ENCODE measurements at regions not wholly inside any gene's neighbourhood (a gene's known extent, or its start where the extent isn't known, plus 50 kb on each side); places are given as distances from the start of the nearest gene placed in this dataset.

GRCh38 chr7:12945901-12946300 is 258.5 kb downstream of the ARL4A start:
- no peak overlapping the region for H2AFZ ChIP-seq (ENCODE audit: control insufficient read depth, low read depth, low read length)
- in situ Hi-C loops (cut with MboI) = no loop called here

More at GRCh38 chr7:12945901-12946300, 258.5 kb downstream of the ARL4A start:
- H3K4me2 ChIP-seq (ENCODE audit: control insufficient read depth, insufficient read depth) = no peak overlapping the region
- CTCF ChIA-PET = no interaction called here
- no peaks in the 10 kb centered on the region for H3K4me1 ChIP-seq (ENCODE audit: control insufficient read depth, insufficient read depth, low read length)
- no peak for TF ChIP-seq BHLHE40 (IDR thresholded peaks at IDR 0.05; ENCODE audit: borderline replicate concordance in 1 of 2, low read depth in 2 of 2, low read length in 1 of 2)
- TF ChIP-seq SMAD5 (IDR thresholded peaks at IDR 0.05; ENCODE audit: low read depth) = no peak
- no peak for TF ChIP-seq POLR2AphosphoS2 (IDR thresholded peaks at IDR 0.05; ENCODE audit: low read depth, low read length)
- TF ChIP-seq TAF1 (IDR thresholded peaks at IDR 0.05; ENCODE audit: borderline replicate concordance, low read depth, low read length) = no peak
- TF ChIP-seq HDAC2 (IDR thresholded peaks at IDR 0.05) = no peak
- no peak for TF ChIP-seq YY1 (IDR thresholded peaks at IDR 0.05; ENCODE audit: low read depth, low read length)
- TF ChIP-seq IRF3 (IDR thresholded peaks at IDR 0.05) = no peak
- no peak for TF ChIP-seq NR2C2 (IDR thresholded peaks at IDR 0.05; ENCODE audit: borderline replicate concordance, control insufficient read depth, insufficient read length, low read depth)
- TF ChIP-seq ZNF207 (IDR thresholded peaks at IDR 0.05; ENCODE audit: borderline replicate concordance) = no peak
- TF ChIP-seq HDAC6 (IDR thresholded peaks at IDR 0.05; ENCODE audit: unreplicated experiment) = no peak
- no peak for TF ChIP-seq EP300 (IDR thresholded peaks at IDR 0.05; ENCODE audit: borderline replicate concordance in 1 of 2, control insufficient read depth in 1 of 2, low read depth in 2 of 2, low read length in 2 of 2)
- no peak for TF ChIP-seq NFIC (IDR thresholded peaks at IDR 0.05; ENCODE audit: low read depth, low read length)
- TF ChIP-seq ZNF24 (IDR thresholded peaks at IDR 0.05) = no peak
- TF ChIP-seq MEF2A (IDR thresholded peaks at IDR 0.05; ENCODE audit: insufficient read depth, low read depth, low read length) = no peak
- no peak for TF ChIP-seq WRNIP1 (IDR thresholded peaks at IDR 0.05; ENCODE audit: borderline replicate concordance, low read depth, low read length)
- TF ChIP-seq SREBF2 (IDR thresholded peaks at IDR 0.05; ENCODE audit: low read length) = no peak
- no peak for TF ChIP-seq ETV6 (conservative IDR thresholded peaks at IDR 0.05 in 1 of 2, IDR thresholded peaks at IDR 0.05 in 1 of 2; ENCODE audit: borderline replicate concordance in 1 of 2, low read depth in 1 of 2)
- no TSS peak for BruUV-seq (replicated peaks)
- H3K4me3 ChIP-seq = no peak overlapping the region
- no peak overlapping the region for H3K9ac ChIP-seq (ENCODE audit: control insufficient read depth, insufficient read depth, low read length)
- DNase-seq (ENCODE audit: low read depth, low spot score) = no peak
- WGBS (ENCODE audit: insufficient coverage, insufficient replicate concordance, low lambda C conversion rate, missing lambda C conversion rate) = 2% methylated on average over 2 of the region's 2 CpGs
- ATAC-seq = no peak
- H4K20me1 ChIP-seq (ENCODE audit: control insufficient read depth, insufficient read depth) = no peaks in the 10 kb centered on the region
- no peak overlapping the region for H3K27ac ChIP-seq (ENCODE audit: control insufficient read depth, insufficient read depth)
- RAD21 ChIA-PET (ENCODE audit: unreplicated experiment) = no interaction called here
- H3K79me2 ChIP-seq (ENCODE audit: control insufficient read depth, insufficient read depth, low read length) = no peaks in the 10 kb centered on the region
- no peak for FAIRE-seq
- POLR2A ChIA-PET = no interaction called here
- H3K36me3 ChIP-seq (ENCODE audit: control insufficient read depth in 2 of 2, insufficient read depth in 2 of 2, low read length in 1 of 2) = no peaks in the 10 kb centered on the region
- SMC1A ChIA-PET (ENCODE audit: uncharacterized antibody, unreplicated experiment) = no interaction called here
- intact Hi-C loops (cut with micrococcal nuclease; ENCODE audit: unreplicated experiment) = no loop called here
- no peaks in the 10 kb centered on the region for H3K9me3 ChIP-seq (replicated peaks; ENCODE audit: control insufficient read depth, insufficient read depth, low read length)
- H3K27me3 ChIP-seq (replicated peaks in 1 of 2; ENCODE audit: control insufficient read depth in 2 of 2, insufficient read depth in 2 of 2, low read length in 1 of 2) = no peaks in the 10 kb centered on the region

All from GM12878 (cell line).